Vagina (tissue), 2 donors: ENCODE measurements at regions not wholly inside any gene's neighbourhood (a gene's known extent, or its start where the extent isn't known, plus 50 kb on each side); places are given as distances from the start of the nearest gene placed in this dataset.

Source experiments
- DNase-seq, 2 donors: peaks; one replicate each; pipeline ENCODE4 v3.0.0-alpha.2; 2017; ENCODE audit errors: extremely low spot score in 2 of 2
- H3K27ac ChIP-seq: fragments of 200-600 bp; sonication (generic); one replicate; pipeline ENCODE4 v1.5.1; 2019
- H3K27me3 ChIP-seq: fragments of 200-600 bp; sonication (generic); one replicate; pipeline ENCODE4 v1.5.1; 2019
- H3K36me3 ChIP-seq, 2 donors: fragments of 200-600 bp; sonication (generic); one replicate each; pipeline ENCODE4 v1.5.1; 2017 to 2019
- H3K4me1 ChIP-seq: fragments of 200-600 bp; sonication (generic); one replicate; pipeline ENCODE4 v1.5.1; 2019
- H3K4me3 ChIP-seq, 2 donors: fragments of 200-600 bp; sonication (generic); 1 replicate in 1 of 2; 2 replicates in 1 of 2; pipeline ENCODE4 v1.5.1; 2016 to 2019
- H3K9me3 ChIP-seq: fragments of 200-600 bp; sonication (generic); one replicate; pipeline ENCODE4 v1.5.1; 2019
- POLR2A ChIP-seq, 2 donors: fragments of 450-650 bp; IDR thresholded peaks; one replicate each; pipeline ENCODE4 v1.6.1; 2017; ENCODE audit warnings: antibody characterized with exemption in 2 of 2, mild to moderate bottlenecking in 2 of 2, moderate library complexity in 2 of 2
- POLR2AphosphoS5 ChIP-seq, 2 donors: sonication (generic); formaldehyde crosslinking; IDR thresholded peaks; one replicate each; pipeline ENCODE4 v1.9.0; 2017; ENCODE audit warnings: antibody characterized with exemption in 2 of 2, mild to moderate bottlenecking in 2 of 2, low read depth in 1 of 2; ENCODE audit not compliant: insufficient read depth in 1 of 2
- intact Hi-C: fragments of 100-400 bp; cut with DNase I; formaldehyde crosslinking; loops from one replicate; pipeline ENCODE4 v1.15.1; 2023
- TF ChIP-seq, protein P1 (sequence below), 3 experiments: fragments of 450-650 bp in 2 of 3; fragments of 200-600 bp in 1 of 3; sonication (generic) in 1 of 3; IDR thresholded peaks; one replicate each; pipeline ENCODE4 v1.5.1; 2017 to 2019; ENCODE audit warnings: antibody characterized with exemption in 3 of 3, mild to moderate bottlenecking in 2 of 3, moderate library complexity in 2 of 3

DNA sequence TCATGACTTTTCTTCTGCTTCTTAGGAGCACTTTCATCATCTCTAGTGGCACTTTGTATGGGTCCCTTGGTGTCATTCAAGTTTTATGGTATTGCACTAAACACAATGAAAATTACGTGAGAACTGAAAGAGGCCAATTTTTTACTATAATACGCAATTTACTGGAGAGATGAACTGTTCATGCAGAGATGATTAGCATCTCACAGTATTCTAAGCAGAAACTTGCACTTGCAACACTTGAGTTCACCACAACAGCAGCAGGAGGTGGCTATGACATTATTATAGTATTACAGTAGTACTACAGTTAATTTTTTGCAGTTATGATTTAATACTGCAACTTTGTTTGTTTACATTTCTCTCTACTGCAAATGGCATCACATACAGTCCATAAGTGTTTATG, 793.1 kb upstream of the CRIM1 start:
- Histone ChIP-seq H3K27ac (no peak overlapping the region), H3K36me3 (no peaks in the 10 kb centered on the region), H3K27me3 (no peaks in the 10 kb centered on the region), H3K4me3 (no peak overlapping the region), H3K9me3 (no peaks in the 10 kb centered on the region), H3K4me1 (no peaks in the 10 kb centered on the region)
- intact Hi-C loops: no loop called here
- DNase-seq: no peak
- TF ChIP-seq POLR2A (IDR thresholded peaks at IDR 0.05) (no peak), POLR2AphosphoS5 (IDR thresholded peaks at IDR 0.05; ENCODE audit: insufficient read depth in 1 of 2, low read depth in 1 of 2) (no peak)
- TF ChIP-seq, protein P1, sequence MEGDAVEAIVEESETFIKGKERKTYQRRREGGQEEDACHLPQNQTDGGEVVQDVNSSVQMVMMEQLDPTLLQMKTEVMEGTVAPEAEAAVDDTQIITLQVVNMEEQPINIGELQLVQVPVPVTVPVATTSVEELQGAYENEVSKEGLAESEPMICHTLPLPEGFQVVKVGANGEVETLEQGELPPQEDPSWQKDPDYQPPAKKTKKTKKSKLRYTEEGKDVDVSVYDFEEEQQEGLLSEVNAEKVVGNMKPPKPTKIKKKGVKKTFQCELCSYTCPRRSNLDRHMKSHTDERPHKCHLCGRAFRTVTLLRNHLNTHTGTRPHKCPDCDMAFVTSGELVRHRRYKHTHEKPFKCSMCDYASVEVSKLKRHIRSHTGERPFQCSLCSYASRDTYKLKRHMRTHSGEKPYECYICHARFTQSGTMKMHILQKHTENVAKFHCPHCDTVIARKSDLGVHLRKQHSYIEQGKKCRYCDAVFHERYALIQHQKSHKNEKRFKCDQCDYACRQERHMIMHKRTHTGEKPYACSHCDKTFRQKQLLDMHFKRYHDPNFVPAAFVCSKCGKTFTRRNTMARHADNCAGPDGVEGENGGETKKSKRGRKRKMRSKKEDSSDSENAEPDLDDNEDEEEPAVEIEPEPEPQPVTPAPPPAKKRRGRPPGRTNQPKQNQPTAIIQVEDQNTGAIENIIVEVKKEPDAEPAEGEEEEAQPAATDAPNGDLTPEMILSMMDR (IDR thresholded peaks at IDR 0.05): no peak

DNA sequence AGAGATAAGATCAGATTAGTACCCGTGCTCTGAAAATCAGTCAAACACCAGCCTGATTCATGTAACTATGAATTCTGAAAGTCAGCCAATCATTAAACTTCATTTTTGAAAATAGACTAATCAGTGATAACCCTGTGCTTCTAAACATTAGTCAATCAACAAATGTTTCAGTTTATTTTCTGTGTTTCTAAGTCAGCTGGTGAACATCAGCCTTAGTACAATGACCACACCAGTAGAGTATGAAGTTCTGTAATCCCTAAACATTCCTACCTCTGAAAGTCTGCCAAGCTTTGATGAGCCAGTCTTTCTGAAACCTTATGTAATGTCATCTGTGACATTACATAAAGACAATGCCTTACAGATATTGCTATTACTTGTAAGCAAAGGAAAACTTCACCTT, 807.4 kb upstream of the CRIM1 start:
- intact Hi-C loops: no loop called here
- TF ChIP-seq POLR2AphosphoS5 (IDR thresholded peaks at IDR 0.05; ENCODE audit: insufficient read depth in 1 of 2, low read depth in 1 of 2) (no peak), POLR2A (IDR thresholded peaks at IDR 0.05) (no peak)
- TF ChIP-seq, protein P1 (IDR thresholded peaks at IDR 0.05): no peak

DNA sequence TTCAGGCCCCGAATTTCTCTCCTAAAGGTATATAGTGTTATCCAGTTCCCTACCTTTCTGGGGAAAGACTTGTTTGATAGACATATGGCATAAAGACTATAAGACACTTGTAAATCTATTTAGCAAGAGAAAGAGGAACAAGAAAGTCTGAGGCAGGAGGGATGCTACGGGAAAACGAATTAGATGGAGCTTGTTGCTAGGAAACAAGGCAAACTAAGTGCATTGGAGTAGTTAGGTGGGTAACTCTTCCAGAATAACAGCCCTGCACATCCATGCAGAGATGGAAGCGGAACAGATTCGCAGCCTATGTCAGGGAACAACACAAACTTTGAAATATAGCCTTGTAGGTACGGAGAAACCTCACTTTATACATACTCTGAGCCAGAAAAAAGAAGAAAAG, 810.3 kb upstream of the CRIM1 start:
- no peak for DNase-seq
- H3K27ac ChIP-seq: no peak overlapping the region
- H3K9me3 ChIP-seq: no peaks in the 10 kb centered on the region
- no peaks in the 10 kb centered on the region for H3K27me3 ChIP-seq
- H3K4me3 ChIP-seq: no peak overlapping the region
- H3K36me3 ChIP-seq: no peaks in the 10 kb centered on the region
- intact Hi-C loops: no loop called here
- TF ChIP-seq, protein P1 (IDR thresholded peaks at IDR 0.05): no peak
- TF ChIP-seq POLR2A (IDR thresholded peaks at IDR 0.05) (no peak), POLR2AphosphoS5 (IDR thresholded peaks at IDR 0.05; ENCODE audit: insufficient read depth in 1 of 2, low read depth in 1 of 2) (no peak)
- H3K4me1 ChIP-seq: no peaks in the 10 kb centered on the region

More for the DNA sequence above, 807.4 kb upstream of the CRIM1 start:
- Histone ChIP-seq H3K9me3 (no peaks in the 10 kb centered on the region), H3K4me1 (no peaks in the 10 kb centered on the region), H3K27me3 (no peaks in the 10 kb centered on the region), H3K36me3 (no peaks in the 10 kb centered on the region), H3K27ac (no peak overlapping the region), H3K4me3 (no peak overlapping the region)
- DNase-seq: no peak

DNA sequence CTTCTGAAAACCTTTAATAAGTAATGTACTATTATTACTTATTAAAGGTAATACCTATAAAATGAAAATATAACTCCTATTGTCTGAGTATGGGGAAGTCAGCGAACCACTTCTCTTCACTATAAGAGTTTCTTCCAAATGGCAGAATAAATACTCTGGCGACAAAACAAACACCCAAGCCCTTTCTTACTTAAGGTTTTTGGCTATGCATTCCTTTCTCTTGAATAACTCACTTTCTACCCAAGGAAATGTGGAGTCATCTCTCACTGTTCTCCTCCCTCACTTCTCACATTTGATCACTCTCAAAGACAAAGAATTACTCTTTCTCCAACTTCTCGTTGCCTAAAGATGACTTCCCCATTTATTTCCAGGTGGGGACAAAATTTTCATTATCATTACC, 816.8 kb upstream of the CRIM1 start:
- TF ChIP-seq POLR2AphosphoS5 (IDR thresholded peaks at IDR 0.05; ENCODE audit: insufficient read depth in 1 of 2, low read depth in 1 of 2) (no peak), POLR2A (IDR thresholded peaks at IDR 0.05) (no peak)
- TF ChIP-seq, protein P1 (IDR thresholded peaks at IDR 0.05): no peak
- intact Hi-C loops: no loop called here

DNA sequence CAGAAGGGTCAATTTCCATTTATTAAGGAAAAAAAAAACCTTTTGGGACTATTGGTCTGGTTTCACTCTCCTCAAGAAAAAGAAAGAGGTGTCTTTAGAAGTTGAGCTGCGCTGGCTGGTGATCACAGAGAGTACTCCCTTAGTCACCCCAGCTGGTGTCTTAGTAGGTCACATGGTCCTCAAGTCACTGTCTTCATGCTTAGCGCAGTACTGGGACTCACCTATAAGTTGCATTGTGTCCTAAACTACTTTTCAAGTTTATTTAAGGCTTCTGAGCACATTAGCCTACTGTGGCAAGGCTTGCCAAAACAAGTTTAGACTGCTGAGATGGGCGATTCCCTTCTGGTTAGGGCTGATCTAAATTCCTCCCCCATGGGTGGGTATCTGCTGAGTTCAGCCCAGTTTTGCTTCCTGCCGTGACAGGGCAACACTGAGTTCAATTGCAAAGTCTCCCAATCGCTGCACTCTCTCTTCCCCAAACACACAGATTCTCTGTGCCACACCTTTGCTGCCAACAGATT, 824.9 kb upstream of the CRIM1 start:
- Histone ChIP-seq H3K27ac (no peak overlapping the region), H3K4me1 (no peaks in the 10 kb centered on the region), H3K9me3 (no peaks in the 10 kb centered on the region), H3K36me3 (no peaks in the 10 kb centered on the region), H3K4me3 (no peak overlapping the region), H3K27me3 (no peaks in the 10 kb centered on the region)
- intact Hi-C loops: no loop called here
- TF ChIP-seq, protein P1 (IDR thresholded peaks at IDR 0.05): no peak
- no peak for TF ChIP-seq POLR2AphosphoS5 (IDR thresholded peaks at IDR 0.05; ENCODE audit: insufficient read depth in 1 of 2, low read depth in 1 of 2)
- no peak for DNase-seq

More for the DNA sequence above, 816.8 kb upstream of the CRIM1 start:
- DNase-seq: no peak
- H3K27me3 ChIP-seq: no peaks in the 10 kb centered on the region
- no peak overlapping the region for H3K27ac ChIP-seq
- no peaks in the 10 kb centered on the region for H3K36me3 ChIP-seq
- no peaks in the 10 kb centered on the region for H3K9me3 ChIP-seq
- no peaks in the 10 kb centered on the region for H3K4me1 ChIP-seq
- no peak overlapping the region for H3K4me3 ChIP-seq
